NCI-H345 treated with DMSO at 0.1 percent for 48 hours (cell line): ENCODE measurements at regions not wholly inside any gene's neighbourhood (a gene's known extent, or its start where the extent isn't known, plus 50 kb on each side); places are given as distances from the start of the nearest gene placed in this dataset.
"Not testable (repeated sequence)": the region's sequence is repeated elsewhere in the genome, so short reads cannot be mapped to it uniquely, and the experiment has no call there.

Source experiments
- DNase-seq: peaks from one replicate; lab custom pipeline; 2025; ENCODE audit not compliant: unreplicated experiment; lab: John Stamatoyannopoulos, UW

- no peak for DNase-seq
Observed at GRCh38 chr4:33071535-33071934, 2351.4 kb downstream of the PCDH7 start.

DNA sequence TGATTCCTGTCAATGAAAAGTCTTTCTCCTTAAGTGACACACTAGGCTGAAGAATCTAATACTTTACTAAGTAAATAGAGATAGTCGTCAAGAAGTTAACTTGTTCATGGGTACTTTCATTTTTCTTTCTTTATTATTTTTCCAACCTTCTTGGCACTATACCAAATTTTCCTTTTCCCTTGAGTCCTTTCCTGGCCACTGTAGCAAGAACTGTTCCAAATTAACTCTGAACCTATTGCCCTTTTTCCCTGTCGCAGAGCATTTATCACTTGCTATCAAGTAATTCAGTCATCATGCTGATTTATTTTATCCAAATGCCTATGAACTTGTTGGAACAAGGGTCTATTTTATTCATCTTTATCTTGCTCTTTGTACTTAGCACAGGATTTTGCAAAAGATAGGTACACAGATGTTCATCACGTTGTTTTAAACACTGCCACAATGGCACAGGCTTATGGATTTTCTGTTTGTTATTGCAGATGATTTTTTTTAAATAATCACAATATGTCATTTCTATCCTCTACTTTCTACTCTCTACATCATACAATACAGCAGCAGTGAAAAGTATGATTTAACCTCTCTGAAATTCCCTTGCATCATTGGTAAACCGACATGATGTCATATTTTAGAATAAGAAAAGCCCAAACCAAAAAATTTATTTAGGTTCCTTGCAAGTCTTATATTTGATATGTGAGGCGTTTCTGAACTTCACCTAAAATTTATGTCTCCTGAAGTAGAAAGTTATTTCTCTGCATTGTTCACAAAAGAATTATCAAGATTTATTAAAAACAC lies 2352.3 kb downstream of the PCDH7 start:
- no peak for DNase-seq

- no peak for DNase-seq
Observed at GRCh38 chr4:33073811-33074210, 2353.6 kb downstream of the PCDH7 start.

DNA sequence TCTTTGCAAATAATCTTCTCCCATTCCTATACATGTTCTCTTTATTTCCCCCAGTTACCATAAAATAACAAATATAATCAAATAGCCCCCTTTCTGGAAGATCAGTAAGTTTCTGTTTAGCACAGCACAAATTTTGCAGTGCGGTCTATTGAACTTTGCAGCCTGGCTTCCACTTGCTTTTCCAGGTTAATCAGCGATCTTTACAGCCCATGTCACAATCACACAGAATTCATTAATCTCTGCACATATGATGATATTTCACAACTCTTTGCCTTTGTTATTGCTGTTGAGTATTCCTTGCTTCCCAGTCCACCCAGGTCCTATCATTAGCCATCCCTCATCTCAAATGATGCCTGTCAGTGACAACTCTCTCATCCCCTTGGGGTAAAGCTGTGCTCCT lies 2358.0 kb downstream of the PCDH7 start:
- DNase-seq, result no peak

DNA sequence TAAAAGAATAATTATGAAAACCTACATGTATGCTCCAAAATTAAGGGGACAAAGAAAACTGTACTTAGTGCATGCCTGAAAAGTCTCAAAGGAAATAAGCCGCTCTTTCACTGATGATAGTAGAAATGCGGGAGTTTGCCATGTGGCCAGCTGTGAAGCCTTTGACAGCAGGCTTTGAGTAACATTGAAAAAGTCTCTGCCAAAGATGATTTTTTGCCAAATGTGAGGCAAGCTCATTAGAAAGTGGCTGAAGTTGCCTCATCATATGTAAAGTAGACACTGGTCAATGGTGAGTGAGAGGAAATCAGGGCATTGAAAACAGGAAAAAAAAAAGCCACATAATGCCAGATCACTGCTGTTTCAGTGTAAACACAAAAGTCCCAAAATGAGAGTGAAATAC lies 2360.1 kb downstream of the PCDH7 start:
- DNase-seq, result no peak

- DNase-seq, result no peak
Observed at GRCh38 chr4:33085709-33086108, 2365.5 kb downstream of the PCDH7 start.

DNA sequence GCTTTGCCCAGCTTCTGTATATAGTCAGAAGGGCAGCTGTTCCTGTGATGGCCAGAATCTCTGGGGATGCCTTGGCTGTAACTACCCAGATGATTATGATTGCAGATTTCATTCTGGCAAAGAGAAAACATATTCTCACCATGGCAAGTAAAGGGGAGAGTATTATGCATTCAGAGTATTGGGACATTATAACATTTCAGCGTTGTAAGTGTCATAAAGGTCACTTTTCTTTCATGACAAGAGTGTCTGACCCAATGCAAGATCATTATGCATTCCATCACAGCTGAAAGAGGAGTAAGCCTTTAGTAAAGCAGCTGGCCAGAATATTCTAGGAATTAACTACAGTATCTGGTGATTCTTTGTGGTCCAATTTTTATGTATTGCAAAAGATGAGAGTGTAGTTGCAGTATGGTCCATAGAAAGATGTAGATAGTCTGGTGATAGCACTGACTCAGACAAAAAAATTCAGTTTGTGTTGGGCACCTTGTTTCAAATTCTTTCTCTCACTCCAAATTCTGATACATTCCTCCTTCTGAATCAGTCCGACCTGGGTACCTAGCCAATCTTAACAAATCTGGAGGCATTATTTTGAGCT lies 2366.3 kb downstream of the PCDH7 start:
- DNase-seq, result no peak

- no peak for DNase-seq
Observed at GRCh38 chr4:33088713-33089112, 2368.5 kb downstream of the PCDH7 start.

DNA sequence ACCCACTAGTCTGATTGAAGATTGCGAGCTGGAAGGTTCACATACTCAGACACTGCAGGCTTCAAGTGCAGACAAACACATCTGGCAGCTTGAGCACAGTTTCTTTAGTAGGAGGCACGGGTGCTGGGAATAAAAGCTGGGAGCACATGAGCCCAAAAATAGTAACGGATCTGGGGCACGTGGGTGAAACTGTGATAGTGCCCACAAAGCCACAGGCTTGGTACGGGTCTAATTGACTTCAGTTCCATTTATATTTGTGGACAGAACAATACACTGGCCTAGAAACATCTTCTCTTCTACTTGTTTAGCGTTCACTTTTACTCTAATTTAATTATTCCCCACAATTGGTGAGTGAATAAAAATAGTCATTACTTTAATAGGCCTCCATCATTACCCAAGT lies 2370.7 kb downstream of the PCDH7 start:
- no peak for DNase-seq

DNA sequence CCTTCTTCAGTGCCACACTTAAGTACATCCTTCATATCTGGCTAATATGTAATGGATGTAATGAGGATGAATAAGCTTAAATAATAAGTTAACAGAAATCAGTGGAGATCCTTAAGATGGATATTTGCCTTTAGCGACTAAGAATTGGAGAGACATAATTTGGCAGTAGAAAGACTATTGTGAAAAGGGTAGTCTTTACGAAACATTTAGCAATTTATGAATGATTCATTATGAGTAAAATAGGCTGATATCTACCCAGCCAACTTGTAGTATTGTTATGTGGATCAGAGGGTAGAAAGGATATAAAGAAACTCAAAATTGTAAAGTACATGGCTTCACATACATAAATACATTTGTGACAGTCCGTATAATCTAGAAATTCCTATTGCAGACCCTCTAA lies 2371.8 kb downstream of the PCDH7 start:
- no peak for DNase-seq

DNA sequence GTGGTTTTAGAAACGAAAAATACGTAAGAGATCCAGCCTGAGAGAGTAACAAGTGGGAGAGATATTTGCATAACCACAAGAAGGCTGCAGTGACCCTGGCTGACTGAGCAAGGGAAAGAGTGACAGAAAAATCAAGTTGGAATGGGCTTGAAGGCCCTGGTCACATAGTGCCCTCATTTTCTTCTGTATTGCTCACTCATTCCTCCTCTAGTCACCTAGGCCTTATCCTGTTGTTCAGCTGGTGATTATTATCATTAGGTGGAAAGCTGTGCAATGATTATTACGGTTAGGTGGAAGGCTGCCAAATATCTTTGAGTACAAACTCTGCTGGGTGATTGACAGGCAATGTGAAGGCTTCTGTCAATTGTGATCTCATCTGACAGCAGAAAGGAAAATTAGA lies 2384.1 kb downstream of the PCDH7 start:
- no peak for DNase-seq

DNA sequence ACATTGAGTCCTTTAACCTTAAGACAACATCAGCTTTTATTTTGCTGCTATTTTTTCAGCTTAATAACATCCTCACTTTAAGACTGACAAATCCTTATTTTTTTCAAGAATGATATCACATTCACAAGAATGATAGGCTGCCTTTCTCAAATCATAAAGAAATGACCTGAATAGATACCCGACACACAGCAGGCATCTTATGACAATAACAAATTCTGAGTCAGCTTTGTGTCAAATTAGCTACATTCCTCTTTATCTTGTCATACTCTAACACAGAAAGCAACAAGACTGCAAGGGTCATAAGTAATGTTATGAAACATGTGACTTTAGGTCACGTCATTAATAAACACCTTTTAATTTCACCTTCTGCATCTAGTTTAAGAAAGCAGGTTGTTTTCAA lies 2387.6 kb downstream of the PCDH7 start:
- no peak for DNase-seq

GRCh38 chr4:33111117-33111516 lies 2390.9 kb downstream of the PCDH7 start:
- no peak for DNase-seq

DNA sequence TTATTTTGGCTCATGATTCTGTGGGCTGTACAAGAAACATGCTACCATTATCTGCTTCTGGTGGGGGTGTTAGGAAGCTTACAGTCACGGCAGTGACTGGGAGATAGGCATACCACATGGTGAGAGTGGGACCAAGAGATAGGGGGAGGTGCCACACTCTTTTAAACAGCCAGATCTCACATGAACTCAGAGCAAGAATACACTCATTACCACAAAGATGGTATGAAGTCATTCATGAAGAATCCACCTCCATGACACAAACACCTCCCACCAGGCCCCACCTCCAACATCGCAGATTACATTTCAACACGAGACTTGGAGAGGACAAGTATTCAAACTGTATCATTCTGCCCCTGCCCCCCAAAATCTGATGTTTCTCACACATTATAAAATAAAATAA lies 2396.7 kb downstream of the PCDH7 start:
- DNase-seq, result no peak

DNA sequence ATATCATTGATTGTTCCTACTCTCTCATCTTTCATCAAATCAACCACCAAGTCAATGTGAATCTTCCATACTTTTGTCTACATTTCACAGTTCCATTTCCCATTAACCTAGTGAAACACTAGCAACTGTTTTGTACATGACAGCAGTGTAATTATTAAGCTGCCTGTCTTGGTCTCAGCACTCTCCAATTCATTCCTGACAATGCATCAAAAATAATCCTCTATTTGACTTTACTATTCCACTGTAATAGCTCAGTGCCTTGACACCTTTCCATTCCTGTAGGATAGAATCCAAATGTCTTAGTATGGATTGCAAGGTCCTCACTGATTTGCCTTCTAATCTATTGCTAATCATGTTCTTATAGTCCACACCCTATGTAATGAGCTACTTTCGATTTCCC lies 2405.8 kb downstream of the PCDH7 start:
- no peak for DNase-seq

- not testable (repeated sequence) for DNase-seq
Observed at GRCh38 chr4:33130662-33131061, 2410.5 kb downstream of the PCDH7 start.

DNA sequence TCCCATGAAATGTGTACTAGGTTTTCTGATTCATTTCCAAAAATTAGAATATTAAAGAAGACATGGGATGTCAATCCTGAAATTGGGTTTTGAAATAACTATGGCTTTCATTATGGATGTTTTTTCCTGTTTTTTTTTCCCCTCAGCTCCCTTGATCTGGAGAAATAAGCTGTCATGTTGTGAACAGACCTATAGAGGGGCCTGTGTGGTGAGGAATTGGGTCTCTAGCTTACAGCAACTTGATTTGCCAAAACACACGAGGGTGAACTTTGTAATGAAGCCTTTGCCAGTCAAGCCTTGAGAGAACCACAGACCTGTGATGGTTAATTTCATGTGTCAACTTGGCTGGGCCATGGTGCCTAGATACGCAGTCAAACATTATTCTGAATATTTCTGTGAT lies 2413.6 kb downstream of the PCDH7 start:
- DNase-seq, result no peak

GRCh38 chr4:33134366-33134765 lies 2414.2 kb downstream of the PCDH7 start:
- DNase-seq, result no peak

DNA sequence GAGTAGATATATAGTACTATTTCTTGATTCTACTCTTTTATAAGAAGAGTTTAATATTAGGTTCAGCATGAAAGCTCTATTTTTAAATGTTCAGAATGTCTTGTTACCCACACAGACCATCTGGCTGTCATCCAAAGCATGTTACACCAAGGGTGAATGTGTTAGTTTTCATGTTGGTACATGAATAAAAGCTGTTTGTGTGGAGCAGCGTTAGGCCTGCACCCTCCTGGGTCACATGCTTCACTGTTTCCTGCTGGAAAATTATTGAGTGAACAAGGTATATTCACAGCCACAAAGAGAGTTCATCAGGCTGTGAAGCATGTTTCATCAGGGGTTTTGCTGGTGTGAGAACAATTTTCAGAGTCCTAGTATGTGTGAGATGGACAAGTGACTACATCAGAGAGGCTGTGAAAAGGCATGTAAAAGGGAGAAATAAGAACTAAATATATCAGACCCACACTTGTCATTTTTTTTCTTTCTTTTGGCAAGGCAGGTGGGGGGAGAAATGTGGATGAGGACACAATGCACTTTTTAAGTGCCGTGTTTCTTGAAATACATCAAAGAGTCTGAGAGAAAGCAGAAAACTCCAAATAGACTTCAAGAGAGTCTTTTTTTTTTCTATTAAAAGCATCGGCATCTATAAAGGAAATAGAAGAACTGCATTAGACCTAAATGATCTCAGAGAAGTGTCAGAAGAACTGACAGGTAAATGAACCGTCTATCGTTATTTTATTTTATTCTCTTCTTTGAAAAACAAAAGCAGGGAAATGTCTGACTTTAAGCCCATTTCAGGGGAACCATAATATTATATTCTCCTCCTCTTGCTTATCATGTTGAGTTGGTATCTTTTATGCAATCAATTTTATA lies 2429.7 kb downstream of the PCDH7 start:
- peak; percentile 6 for DNase-seq

DNA sequence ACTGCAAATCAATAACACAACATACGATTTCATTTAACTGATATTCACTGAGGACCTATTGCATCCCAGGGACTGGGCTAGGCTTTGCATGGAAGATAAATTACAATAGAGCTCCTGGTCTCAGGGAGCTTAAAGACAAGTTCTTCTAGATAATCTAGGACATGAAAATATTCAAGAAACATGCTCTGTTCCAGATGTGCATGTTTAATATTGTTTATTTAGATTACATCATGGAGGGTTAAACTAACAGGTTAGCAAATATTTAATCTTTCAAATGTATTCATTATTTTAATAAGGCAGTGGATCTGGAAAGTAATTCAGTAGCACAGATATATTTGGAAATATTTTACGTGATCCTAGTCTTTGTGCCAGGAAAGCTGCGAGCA lies 2430.3 kb downstream of the PCDH7 start:
- no peak for DNase-seq

- no peak for DNase-seq
Observed at GRCh38 chr4:33160126-33160525, 2440.0 kb downstream of the PCDH7 start.

- DNase-seq, result no peak
Observed at GRCh38 chr4:33161202-33161601, 2441.0 kb downstream of the PCDH7 start.
